ENCODE measurements at regions not wholly inside any gene's neighbourhood (a gene's known extent, or its start where the extent isn't known, plus 50 kb on each side); places are given as distances from the start of the nearest gene placed in this dataset.

- Mint-ChIP-seq H3K36me3 (peaks cover 0 to 3% (median 0%) of the 10 kb centered on the region in 3 donors), H3K27me3 (ENCODE audit: low read depth in 3 of 3) (peaks cover 2 to 8% (median 3%) of the 10 kb centered on the region in 3 donors), H3K27ac (no peak overlapping the region), H3K4me1 (no peaks in the 10 kb centered on the region), H3K4me3 (no peak overlapping the region), H3K9me3 (peaks cover 0 to 2% (median 0%) of the 10 kb centered on the region in 6 donors)
- DNase-seq: no peak
Observed at GRCh38 chr6:81806793-81807565, 54.5 kb upstream of the TENT5A start.

DNA sequence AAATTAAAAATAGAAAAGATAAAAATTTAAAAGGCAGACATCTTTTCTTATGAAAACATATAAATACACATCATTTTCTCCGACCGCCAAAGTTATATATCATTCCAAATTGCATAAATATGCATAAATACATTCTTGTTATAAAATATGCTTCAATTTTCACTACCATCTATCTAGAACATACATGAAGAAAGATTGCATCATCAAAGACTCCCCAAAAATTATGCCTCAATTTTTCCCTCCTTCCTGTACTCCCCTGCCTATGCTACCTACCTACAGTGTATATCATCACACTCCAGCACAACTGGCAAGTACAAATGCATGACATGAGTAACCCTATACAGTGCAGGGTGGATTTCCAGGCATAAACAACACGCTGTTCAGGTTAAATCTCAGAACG lies 49.9 kb upstream of the TENT5A start:
- Mint-ChIP-seq H3K9me3 (peaks cover 0 to 2% (median 0%) of the 10 kb centered on the region in 6 donors), H3K36me3 (peaks cover 0 to 3% (median 0%) of the 10 kb centered on the region in 3 donors), H3K27me3 (ENCODE audit: low read depth in 3 of 3) (peaks cover 0 to 8% (median 3%) of the 10 kb centered on the region in 3 donors), H3K27ac (no peak overlapping the region), H3K4me3 (no peak overlapping the region), H3K4me1 (no peaks in the 10 kb centered on the region)
- DNase-seq: no peak

All from immature natural killer cell (primary cell).